NCI-H510A (cell line): ENCODE measurements at regions not wholly inside any gene's neighbourhood (a gene's known extent, or its start where the extent isn't known, plus 50 kb on each side); places are given as distances from the start of the nearest gene placed in this dataset.

Source experiments
- DNase-seq: peaks from one replicate; lab custom pipeline; 2025; lab: John Stamatoyannopoulos, UW

DNA sequence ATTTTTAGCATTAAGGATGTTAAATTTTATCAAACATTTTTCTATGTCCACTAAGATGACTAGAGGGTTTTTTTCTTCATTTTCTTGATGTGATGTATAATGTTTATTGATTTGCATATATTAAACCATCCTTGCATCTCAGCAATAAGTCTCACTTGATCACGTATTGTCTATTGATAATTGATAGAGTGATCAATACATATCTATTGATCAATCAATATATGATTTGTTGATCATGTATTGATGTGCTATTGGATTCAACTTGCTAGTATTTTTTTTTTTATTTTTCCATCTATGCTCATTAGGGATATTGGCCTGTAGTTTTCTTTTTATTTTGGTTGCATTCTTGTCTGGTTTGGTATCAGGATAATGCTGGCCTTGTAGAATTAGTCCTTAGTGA is 2202.0 kb downstream of the PCDH9 start:
- no peak for DNase-seq

DNA sequence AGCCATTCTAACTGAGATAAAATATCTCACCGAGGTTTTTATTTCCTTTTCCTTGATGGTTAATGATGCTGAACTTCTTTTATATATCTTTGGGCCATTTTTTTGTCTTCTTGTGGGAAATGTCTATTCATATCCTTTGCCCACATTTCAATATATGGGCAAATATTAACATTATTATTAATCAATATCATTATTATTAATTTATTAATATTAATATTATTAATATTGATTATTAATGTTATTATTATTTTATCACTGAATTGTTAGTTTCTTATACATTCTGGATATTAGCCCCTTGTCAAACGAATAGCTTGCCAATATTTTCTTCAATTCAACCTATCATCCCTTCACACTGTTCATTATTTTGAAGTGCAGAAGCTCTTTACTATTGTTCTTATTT is 2203.6 kb downstream of the PCDH9 start:
- no peak for DNase-seq

DNA sequence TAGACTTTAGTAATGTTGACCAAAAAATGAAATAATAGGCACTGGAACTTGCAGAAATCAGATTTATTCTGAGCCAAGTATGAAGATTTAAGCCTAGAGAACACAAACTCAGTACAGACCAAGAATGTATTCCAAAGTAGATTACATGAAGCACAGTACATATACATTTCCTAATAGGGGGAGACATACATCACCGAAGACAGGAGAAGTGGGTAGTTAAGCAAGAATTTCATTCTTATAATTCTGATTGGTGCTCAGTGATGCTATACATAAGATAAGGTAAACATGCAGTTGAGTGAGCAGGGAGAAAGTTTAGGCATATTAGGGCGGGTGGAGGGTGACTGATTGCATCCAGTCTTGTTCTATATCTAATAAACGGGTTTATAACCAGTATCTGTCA is 2218.8 kb downstream of the PCDH9 start:
- DNase-seq, result no peak

DNA sequence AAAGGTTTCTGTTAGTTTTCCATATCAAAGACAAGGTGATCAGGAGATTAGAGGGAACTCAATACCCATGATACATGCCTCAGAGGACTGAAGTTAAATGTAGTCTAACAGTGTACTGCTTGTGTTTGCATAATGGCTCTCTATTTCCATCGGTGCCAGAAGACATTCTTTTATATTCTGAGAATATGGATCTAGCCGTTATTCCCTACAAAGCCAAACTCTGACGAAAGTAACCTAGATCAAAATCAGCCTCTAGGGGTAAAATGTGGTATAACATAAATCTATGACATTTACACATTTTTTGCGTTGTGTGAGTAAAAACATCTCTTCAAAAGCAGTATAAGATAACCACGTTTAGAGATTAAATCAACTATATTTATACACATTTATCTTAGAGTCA is 2232.7 kb downstream of the PCDH9 start:
- no peak for DNase-seq

DNA sequence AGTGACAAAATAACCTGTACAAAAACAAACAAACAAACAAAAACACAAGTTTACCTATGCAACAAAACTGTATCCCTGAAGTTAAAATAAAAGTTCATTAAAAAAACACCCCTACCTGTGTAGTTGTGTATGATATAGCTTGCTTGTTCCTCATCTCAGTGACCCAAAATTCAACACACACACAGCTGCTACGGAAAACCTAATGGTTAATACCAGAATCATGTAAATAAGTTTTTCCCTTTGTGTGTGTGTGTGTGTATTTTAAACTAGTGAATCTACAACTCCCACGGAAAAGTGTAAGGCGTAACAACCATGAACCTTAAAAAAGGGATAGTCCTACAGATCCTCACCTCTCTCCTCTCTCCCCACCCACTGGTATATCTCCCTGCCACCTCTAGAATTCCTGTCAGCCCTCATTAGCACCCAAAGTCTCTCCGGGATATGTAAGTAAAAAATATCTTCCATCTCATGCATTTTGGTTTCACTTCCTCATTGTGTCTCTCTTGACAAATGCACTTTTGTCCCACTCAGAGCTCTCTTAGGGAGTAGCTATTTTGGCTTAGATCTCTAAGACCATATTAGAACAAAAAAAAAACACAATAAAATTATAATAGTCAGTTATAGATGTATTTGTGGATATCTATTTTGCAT is 2236.5 kb downstream of the PCDH9 start:
- no peak for DNase-seq

DNA sequence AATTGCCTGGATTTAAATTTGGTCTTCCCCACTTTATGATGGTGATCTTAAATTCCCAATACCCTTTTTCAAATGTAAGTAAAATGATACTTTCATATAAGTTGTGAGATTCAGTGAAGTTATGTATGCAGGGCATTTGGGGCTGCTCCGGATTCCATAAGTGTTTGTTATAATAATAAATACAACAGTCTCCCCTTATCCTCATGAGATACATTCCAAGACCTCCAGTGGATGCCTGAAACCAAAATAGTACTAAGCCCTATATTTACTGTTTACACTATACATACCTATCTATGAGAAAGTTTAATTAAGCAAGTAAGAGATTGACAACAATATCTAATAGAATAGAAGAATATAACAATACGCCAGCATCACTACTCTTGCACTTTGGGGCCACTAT is 2237.8 kb downstream of the PCDH9 start:
- DNase-seq, result no peak

DNA sequence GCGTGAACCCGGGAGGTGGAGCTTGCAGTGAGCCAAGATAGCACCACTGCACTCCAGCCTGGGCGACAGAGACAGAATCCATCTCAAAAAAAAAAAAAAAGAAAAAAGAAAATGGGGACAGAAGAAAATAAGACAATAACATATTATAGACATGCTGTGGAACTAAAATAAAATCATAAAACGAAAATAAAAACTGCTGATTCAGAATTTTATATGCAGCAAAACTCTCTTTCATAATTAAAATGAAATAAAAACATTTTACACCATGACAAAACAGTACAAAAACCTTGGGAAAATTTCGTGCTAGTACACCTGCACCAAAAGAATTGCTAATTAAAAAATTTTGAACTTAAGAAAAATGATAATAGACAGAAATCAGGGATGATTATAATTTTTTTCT is 2245.1 kb downstream of the PCDH9 start:
- no peak for DNase-seq

DNA sequence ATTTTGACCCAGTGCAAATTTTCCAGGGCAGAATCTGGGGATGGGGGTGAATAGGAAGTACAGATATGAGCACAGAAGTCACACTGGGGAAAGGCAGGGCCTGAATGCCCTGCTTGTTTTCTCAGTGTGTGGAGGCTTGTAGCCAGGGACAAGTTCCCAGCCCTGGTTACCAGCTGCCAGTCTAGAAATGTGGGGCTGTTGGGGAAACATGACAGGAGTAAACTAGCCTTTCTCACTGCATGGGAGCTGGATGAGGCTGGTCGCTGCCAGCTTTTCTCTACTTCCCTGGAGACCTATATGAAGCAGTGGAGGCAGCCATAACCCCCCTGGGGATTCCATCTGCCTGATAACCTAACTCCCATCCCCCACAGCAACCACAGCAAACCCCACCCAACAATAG is 2267.7 kb downstream of the PCDH9 start:
- no peak for DNase-seq

DNA sequence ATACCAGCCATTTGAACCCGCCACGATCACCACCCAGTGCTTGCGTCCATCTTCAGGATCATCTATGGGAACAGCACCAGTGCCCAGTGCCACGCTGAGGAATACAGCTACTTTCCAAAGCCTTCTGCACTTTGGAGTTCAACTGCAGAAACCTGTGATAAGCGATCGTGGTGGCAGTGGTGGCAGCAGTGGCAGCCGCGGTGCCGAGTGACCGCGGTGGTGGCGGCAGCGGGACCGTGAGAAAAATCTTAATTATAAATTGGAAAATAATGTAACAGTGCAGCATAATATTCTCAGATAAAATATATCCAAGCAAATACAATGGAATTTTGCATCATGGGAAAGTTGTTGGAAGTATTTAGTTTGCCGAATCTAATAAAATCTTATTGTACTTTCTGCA is 2270.9 kb downstream of the PCDH9 start:
- no peak for DNase-seq

DNA sequence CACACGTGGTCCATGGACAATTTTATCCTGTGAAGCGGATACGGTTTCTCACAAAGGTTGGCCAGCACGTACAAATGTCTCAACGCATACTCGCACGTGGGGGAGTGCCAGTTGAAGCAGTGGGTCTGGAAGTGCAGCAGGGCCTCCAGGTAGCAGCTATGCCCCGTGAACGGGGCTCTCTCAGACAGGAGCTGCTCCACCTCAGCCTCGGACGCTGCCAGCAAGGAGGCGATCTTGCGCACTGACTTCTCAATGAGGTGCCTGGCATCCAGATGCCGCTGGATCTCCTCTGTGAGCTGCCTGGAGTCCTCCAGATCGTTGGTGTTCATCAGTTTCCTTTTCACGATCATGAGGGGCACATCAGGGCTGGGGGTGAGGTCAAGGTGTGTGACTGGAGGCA is 2272.0 kb downstream of the PCDH9 start:
- DNase-seq, result no peak

DNA sequence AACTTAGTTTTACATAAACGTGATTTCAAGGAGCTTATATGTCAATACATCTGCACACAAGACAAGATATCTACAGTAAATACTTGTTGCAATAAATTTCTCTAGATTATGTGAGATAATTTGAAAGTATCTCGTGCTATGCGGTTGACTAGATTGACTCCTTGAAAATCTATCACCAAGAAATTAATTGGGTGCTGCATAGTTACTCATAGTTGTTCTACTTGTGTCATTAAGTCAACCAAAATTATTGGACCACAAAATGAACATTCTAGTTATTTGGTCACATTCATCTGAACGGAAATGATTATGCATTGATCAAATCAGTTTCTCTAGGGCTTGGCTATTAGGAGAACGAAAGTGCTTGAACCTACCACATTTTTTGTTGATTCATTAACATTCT is 2291.5 kb downstream of the PCDH9 start:
- DNase-seq, result no peak

DNA sequence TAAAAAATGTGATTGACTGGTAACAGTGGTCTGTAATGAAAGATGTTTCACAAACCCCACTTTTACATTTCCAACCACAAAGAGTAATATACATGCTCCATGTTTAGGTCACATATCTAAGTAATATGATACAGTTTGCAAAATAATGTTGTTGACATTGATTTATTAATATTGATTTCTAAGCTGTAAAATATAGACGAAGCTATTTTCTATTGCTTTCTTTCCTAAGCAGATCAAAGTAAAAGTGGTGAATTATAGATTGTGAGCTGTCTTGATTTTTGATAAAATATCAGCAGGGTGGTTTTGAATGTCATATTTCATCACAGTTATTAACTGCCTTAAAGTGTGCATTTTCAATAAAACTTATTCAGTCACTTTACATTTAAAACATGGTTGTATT is 2292.8 kb downstream of the PCDH9 start:
- DNase-seq, result no peak

DNA sequence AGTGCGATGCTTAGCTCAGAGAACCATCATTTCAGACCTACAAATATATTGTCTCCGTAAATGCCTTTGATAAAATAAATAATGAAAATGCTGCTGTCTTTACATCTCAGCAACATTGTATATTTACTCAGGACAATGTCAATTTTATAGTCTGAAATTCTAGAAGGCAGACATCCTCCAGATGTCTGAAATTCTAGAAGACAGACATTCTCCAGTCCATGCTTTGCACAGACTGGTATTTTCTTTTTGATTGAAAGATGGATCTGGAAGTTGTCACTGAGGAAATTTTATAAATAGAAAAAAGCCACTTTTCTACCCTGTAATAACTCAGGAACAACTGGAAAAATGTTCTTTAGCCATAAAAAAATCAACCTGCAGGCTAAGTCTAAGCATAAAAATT is 2293.3 kb downstream of the PCDH9 start:
- no peak for DNase-seq

DNA sequence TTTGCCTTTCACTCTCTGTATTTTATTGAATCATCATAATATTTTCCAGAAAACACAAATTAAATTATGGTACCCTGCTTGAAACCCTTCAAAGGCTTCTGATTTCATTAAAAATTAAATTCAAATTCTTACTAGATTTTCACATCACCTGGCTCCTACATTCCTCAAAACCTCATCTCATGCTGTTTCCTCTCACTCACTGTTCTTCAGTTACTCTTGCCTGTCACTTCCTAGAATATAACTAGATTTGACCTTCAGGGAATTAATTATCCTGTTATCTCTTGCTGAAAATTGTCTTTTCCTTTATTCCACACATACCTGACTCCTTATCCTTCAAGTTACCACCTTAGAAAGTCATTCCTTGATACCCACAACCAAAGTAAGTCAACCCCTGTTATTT is 2294.7 kb downstream of the PCDH9 start:
- no peak for DNase-seq

DNA sequence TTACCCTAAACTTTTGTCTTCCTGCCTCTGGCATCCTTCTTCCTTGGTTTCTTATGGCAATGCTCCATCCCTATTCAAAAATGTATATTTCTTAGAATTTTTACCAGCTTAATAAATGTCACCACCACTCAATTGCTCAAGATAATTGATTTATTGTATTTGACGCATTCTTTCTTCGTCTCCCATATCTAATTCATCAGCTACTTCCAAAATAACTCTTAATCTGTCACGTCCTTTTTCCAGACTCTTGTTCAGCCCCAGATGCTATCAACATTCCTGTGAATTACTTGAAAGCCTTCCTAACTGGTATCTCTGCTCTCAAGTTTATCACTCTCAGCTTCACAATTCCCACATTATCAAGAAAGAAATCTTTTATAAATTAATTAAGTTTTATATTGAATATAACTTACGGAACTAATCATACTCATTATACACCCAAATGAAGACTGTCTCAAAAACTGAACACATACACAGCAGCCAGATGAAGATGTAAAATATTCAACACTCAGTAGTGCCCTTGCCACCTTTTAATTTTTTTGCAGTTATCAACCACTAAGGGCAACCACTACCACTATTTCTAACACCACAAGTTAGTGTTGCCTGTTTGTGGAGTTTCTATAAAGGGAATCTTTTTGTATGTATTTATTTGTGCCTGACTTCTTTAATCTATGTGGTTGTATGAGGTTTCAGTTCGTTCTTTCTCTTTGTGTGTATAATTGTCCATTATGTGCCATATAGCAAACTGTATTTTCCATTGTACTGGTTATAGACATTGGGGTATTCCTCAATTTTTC is 2295.4 kb downstream of the PCDH9 start:
- DNase-seq, result no peak

DNA sequence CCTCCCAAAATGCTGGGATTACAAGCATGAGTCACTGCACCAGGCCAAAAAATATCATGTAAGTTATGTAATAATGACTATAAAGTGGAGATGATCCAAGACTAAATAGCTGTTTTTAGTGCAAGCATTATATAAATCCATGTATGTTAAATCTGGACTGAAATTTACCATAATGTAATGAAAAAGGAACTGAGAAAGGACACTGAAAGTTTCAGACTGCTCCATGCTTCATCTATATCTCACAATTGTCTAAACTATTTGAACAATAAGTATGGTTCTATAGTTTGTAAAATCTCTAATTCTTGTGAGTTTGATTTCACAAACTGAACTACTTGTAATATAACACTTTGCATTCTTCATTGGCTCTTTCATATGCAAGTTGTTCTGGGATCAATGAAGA is 2299.5 kb downstream of the PCDH9 start:
- no peak for DNase-seq

DNA sequence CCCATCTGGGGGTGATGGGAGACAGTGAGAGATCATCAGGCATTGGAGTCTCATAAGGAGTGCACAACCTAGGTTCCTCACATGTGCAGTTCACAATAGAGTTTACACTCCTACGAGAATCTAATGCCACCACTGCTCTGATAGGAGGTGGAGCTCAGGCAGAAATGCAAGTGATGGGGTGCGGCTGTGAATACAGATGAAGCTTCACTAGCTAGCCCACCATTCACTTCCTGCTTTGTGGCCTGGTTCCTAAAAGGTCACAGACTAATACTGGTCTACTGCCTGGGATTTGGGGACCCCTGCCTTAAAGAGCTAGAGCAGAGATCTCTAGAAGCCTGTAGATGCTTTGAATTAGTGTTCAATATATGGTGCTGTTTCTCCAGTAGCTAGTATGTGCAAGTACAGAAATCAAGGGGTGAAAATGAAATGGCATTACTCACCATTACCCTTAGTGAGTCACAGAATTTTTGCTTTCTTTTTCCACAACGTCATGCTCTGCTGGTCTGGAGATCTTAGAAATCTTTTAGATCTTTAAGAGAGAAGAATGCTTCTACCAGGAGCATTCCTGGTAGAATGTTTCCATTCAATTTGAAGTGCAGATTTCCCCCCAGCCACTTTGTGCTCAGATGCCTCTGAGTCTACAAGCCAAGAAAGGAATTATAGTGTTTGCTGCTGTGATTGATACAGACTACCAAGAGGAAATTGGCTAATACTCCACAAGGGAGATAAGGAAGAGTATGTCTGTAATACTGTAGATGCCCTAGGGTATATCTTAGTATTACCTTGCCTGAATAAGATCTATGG is 2301.2 kb downstream of the PCDH9 start:
- DNase-seq, result no peak

DNA sequence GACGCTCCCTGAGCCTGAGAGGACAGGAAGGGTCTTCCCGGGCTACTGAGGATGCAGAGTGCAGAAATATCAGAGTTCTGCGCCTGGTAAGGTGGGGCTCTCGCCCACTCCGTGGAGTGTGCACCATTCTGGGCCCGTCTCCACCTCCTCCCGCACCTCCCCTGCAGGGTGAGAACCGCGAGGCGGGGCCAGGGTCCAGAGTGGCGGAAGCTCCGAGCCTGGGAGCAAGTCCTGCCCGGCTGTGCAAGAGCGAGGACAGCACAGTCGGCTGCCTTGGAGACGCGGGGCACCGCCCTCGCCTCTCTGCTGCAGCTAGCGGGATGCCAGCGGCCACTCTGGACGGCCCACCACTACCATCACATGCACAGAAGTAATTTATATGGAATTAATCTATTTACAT is 2304.4 kb downstream of the PCDH9 start:
- DNase-seq, result no peak

DNA sequence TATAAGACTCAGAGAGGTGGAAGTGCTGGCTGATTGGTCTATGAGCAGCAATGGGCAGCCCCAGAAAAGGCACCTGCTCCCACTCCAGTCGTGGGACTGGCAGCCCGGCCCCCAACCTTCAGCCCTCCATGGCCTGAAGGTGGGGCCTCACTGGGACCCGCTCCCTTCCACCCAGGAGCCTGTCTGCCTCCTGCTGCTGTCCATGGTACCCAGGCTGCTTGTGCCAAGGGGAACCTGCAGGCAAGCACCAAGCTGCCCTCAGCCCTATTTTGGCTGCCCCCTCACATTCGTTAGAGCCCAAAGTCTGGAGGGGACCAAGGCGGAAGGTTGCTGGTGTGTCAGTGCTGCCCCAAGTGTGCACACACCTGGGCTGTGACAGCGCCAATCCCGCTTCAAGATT is 2304.9 kb downstream of the PCDH9 start:
- no peak for DNase-seq

DNA sequence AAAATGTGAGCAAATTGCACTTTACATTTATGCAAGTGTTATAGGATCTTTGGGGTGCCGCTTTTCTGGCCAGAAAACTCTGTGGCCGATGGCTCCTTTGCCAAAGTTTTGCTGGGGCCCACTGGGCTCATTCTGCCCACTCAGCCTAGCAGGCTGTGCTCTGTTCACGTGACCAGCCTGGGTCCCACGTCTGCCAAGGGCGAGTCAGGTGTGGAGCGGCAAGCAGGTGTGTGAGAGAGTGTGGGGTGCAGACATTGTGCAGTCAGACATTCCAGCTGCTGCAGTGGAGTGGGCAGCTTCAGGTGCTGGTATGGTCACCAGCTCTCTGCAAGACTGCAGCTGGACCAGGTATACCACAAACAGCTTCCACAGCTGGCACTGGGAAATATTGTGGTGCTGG is 2305.7 kb downstream of the PCDH9 start:
- DNase-seq, result no peak

DNA sequence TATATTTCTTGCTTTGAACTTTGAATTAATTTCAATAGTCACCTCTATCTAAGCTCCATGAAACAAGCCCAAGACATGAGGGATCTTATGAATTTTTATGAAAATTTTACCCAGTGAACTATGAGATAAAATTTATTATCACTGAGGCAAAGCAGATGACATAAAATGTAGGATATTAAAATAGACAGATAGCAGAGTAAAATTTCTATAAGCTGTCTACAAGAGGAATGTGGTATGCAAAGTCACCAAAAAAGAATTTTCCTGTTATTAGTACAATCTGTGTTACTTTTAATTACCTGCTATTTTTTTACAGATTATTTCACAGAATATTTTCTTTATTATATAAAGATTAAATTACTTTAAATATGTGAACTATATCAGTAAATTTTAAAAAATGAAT is 2312.6 kb downstream of the PCDH9 start:
- no peak for DNase-seq

DNA sequence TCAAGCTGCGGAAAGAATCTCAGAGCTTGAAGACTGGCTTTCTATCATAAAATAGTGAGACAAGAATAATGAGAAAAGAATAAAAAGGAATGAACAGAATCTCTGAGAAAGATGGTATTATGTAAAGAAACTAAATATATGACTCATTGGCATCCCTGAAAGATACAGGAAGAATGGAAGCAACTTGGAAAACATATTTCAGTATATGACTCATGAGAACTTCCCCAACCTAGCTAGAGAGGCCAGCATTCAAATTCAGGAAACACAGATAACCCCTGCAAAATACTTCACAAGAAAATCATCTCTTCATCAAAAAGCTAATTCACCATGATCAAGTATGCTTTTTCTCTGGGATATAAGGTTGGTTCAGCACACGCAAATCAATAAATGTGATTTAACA is 2318.0 kb downstream of the PCDH9 start:
- no peak for DNase-seq

DNA sequence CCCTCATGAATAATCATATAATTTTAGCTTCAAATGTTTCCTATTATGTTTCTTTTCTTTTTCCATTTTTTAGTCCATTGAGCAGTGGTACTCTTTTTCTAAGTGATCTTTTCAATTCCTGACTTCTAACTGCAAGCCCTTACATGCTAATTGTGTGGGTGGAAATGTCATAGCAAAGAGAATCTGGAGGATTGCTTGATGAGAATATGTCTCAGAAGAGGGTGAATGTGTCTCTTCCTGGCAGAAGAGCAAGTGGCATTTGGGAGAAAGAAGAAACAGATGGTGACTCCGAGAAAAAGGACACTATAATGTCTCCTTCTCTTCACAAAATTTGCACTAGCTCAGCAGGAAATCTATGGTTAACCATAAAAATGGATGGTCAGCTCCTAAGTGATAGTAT is 2320.0 kb downstream of the PCDH9 start:
- no peak for DNase-seq
